Lung (tissue), 11 donors: ENCODE measurements at regions not wholly inside any gene's neighbourhood (a gene's known extent, or its start where the extent isn't known, plus 50 kb on each side); places are given as distances from the start of the nearest gene placed in this dataset.

ENCODE experiments used
- ATAC-seq: fragments of 200-7000 bp; cut with Tn5 transposase; one replicate; pipeline ENCODE4 v1.9.1; 2020; ENCODE audit warnings: moderate number of reproducible peaks; ENCODE audit not compliant: insufficient read depth, low FRiP score
- DNase-seq, 3 donors: peaks; one replicate each; pipeline ENCODE4 v3.0.0-alpha.2; 2013 to 2017
- H3K27ac ChIP-seq, 2 donors: one replicate each; pipeline ENCODE4 v1.5.1; 2013; ENCODE audit warnings: mild to moderate bottlenecking in 2 of 2, moderate library complexity in 2 of 2, control low read depth in 1 of 2, inconsistent platforms in 1 of 2, low read depth in 1 of 2, low read length in 1 of 2
- H3K27me3 ChIP-seq, 3 donors: one replicate each; pipeline ENCODE4 v1.5.1; 2013; ENCODE audit warnings: low read length in 2 of 3; ENCODE audit not compliant: control insufficient read depth in 3 of 3, insufficient read depth in 3 of 3
- H3K36me3 ChIP-seq, 4 donors: one replicate each; pipeline ENCODE4 v1.5.1; 2013; ENCODE audit warnings: low read length in 4 of 4, mild to moderate bottlenecking in 1 of 4, moderate library complexity in 1 of 4; ENCODE audit not compliant: control insufficient read depth in 4 of 4, insufficient read depth in 4 of 4
- H3K4me1 ChIP-seq, 5 donors: one replicate each; pipeline ENCODE4 v1.5.1; 2013; ENCODE audit warnings: low read length in 5 of 5, mild to moderate bottlenecking in 2 of 5, moderate library complexity in 1 of 5; ENCODE audit not compliant: control insufficient read depth in 5 of 5, insufficient read depth in 5 of 5
- H3K4me3 ChIP-seq: one replicate; pipeline ENCODE4 v1.5.1; 2013; ENCODE audit warnings: mild to moderate bottlenecking, control low read depth, moderate library complexity
- H3K9ac ChIP-seq, 2 donors: one replicate each; pipeline ENCODE4 v1.5.1; 2013; ENCODE audit warnings: low read length in 2 of 2, control low read depth in 1 of 2; ENCODE audit not compliant: insufficient read depth in 1 of 2
- H3K9me3 ChIP-seq, 4 donors: one replicate each; pipeline ENCODE4 v1.5.1; 2013; ENCODE audit warnings: low read length in 3 of 4, mild to moderate bottlenecking in 1 of 4, moderate library complexity in 1 of 4; ENCODE audit not compliant: control insufficient read depth in 4 of 4, insufficient read depth in 3 of 4
- CTCF ChIP-seq: IDR thresholded peaks from 2 replicates; pipeline ENCODE4 v1.5.1; 2012; ENCODE audit warnings: mild to moderate bottlenecking; ENCODE audit errors: control extremely low read depth, extremely low read depth
- WGBS, 2 donors: extraction: QIAGEN DNeasy Blood & Tissue Kit; methylation state at CpG; one replicate each; pipeline ENCODE4 v1.1.7; 2013; 5-methylcytosine and 5-hydroxymethylcytosine counted together
- donor health status: control.
- donor health status: control.
- donor health status: Bipolar disorder and iron deficiency.
- donor health status: healthy.
- donor health status: DM: yes; HTN: yes; CAD: no.

GRCh38 chr2:204225671-204226073 lies 289.1 kb downstream of the ICOS start:
- no peak overlapping the region for H3K4me3 ChIP-seq
- no peaks in the 10 kb centered on the region for H3K27me3 ChIP-seq
- H3K4me1 ChIP-seq: peaks cover 0 to 36% (median 10%) of the 10 kb centered on the region in 5 donors
- H3K9me3 ChIP-seq: peaks cover 0 to 2% (median 0%) of the 10 kb centered on the region in 4 donors
- WGBS, 2 donors: 61 to 87% methylated on average over 2 of the region's 2 CpGs
- ATAC-seq (no peak), DNase-seq (no peak)
- no peak overlapping the region for H3K27ac ChIP-seq
- no peaks in the 10 kb centered on the region for H3K36me3 ChIP-seq
- TF ChIP-seq CTCF: no peak
- no peak overlapping the region for H3K9ac ChIP-seq

- Histone ChIP-seq H3K9ac (no peak overlapping the region), H3K36me3 (no peaks in the 10 kb centered on the region), H3K4me1 (peaks cover 0 to 37% (median 10%) of the 10 kb centered on the region in 5 donors), H3K27ac (no peak overlapping the region), H3K4me3 (peak overlapping the region; percentile 8), H3K9me3 (peaks cover 0 to 2% (median 0%) of the 10 kb centered on the region in 4 donors), H3K27me3 (no peaks in the 10 kb centered on the region)
- no peak for TF ChIP-seq CTCF
- no peak for ATAC-seq
- WGBS, 2 donors: 74 to 82% methylated on average over 9 of the region's 9 CpGs
- peak; percentile 79 to 96 (median 92) for DNase-seq
Measured at GRCh38 chr2:204226305-204226880, 289.8 kb downstream of the ICOS start.

- ATAC-seq: no peak
- H3K27ac ChIP-seq: no peak overlapping the region
- WGBS, 2 donors: 60 to 78% methylated on average over 8 of the region's 8 CpGs
Measured at GRCh38 chr2:204228169-204228886, 291.8 kb downstream of the ICOS start.

More at GRCh38 chr2:204228169-204228886, 291.8 kb downstream of the ICOS start:
- peaks cover 0 to 43% (median 10%) of the 10 kb centered on the region in 5 donors for H3K4me1 ChIP-seq
- H3K27me3 ChIP-seq: no peaks in the 10 kb centered on the region
- no peak overlapping the region for H3K4me3 ChIP-seq
- no peaks in the 10 kb centered on the region for H3K36me3 ChIP-seq
- H3K9ac ChIP-seq: no peak overlapping the region
- peak in 1 of 3 donors; percentile 16 for DNase-seq
- TF ChIP-seq CTCF: no peak
- no peaks in the 10 kb centered on the region for H3K9me3 ChIP-seq
